ENCODE measurements at regions not wholly inside any gene's neighbourhood (a gene's known extent, or its start where the extent isn't known, plus 50 kb on each side); places are given as distances from the start of the nearest gene placed in this dataset.

DNA sequence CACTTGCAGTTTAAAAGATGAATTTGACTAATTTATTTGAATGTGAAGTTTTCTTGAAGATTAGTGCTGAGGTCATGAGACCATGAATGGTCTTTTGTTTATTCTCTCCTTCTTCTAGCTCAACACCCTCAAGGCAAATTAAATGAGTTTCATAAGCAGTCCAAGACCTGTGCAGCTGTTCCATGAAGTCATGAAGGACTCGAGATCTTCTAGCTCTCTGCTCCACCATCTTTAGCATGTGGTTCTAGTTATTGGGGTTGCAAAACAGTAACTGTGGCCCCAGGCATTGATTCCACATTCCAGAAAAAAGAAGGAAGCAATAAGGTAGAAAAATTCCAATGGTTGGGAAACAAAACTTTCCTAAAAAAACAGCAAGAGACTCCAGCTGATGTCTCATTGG lies 84.2 kb upstream of the HS3ST1 start:
- no peak for TF ChIP-seq EZH2 (IDR thresholded peaks at IDR 0.05; ENCODE audit: borderline replicate concordance, insufficient read depth, low read depth, low read length, poor library complexity, severe bottlenecking)
- TF ChIP-seq, protein P1, sequence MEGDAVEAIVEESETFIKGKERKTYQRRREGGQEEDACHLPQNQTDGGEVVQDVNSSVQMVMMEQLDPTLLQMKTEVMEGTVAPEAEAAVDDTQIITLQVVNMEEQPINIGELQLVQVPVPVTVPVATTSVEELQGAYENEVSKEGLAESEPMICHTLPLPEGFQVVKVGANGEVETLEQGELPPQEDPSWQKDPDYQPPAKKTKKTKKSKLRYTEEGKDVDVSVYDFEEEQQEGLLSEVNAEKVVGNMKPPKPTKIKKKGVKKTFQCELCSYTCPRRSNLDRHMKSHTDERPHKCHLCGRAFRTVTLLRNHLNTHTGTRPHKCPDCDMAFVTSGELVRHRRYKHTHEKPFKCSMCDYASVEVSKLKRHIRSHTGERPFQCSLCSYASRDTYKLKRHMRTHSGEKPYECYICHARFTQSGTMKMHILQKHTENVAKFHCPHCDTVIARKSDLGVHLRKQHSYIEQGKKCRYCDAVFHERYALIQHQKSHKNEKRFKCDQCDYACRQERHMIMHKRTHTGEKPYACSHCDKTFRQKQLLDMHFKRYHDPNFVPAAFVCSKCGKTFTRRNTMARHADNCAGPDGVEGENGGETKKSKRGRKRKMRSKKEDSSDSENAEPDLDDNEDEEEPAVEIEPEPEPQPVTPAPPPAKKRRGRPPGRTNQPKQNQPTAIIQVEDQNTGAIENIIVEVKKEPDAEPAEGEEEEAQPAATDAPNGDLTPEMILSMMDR (IDR thresholded peaks at IDR 0.05) = no peak

Measured in B cell (primary cell).